Heart right ventricle (tissue), 16 donors: ENCODE measurements at regions not wholly inside any gene's neighbourhood (a gene's known extent, or its start where the extent isn't known, plus 50 kb on each side); places are given as distances from the start of the nearest gene placed in this dataset.
A peak's percentile ranks its signal among the peaks of the same experiment; 100 is the strongest.

Experiments used
- ATAC-seq, 8 donors: fragments of 200-7000 bp; cut with Tn5 transposase; one replicate each; pipeline ENCODE4 v1.9.1; 2020; ENCODE audit warnings: mild to moderate bottlenecking in 8 of 8, moderate library complexity in 8 of 8, moderate number of reproducible peaks in 1 of 8
- DNase-seq, 2 donors: peaks; one replicate each; pipeline ENCODE4 v3.0.0-alpha.2; 2020
- H3K27ac ChIP-seq, 10 donors: fragments of 200-600 bp; sonication (generic) in 2 of 10; one replicate each; pipeline versions ENCODE4 v1.5.0 to v1.8.0; 2020 to 2022; ENCODE audit warnings: mild to moderate bottlenecking in 3 of 10
- H3K27me3 ChIP-seq, 7 donors: fragments of 200-600 bp; one replicate each; pipeline ENCODE4 v1.8.0; 2021 to 2022; ENCODE audit warnings: mild to moderate bottlenecking in 2 of 7
- H3K36me3 ChIP-seq, 9 donors: fragments of 200-600 bp; sonication (generic) in 1 of 9; one replicate each; pipeline versions ENCODE4 v1.5.0 to v1.8.0; 2020 to 2022; ENCODE audit warnings: mild to moderate bottlenecking in 2 of 9
- H3K4me1 ChIP-seq, 9 donors: fragments of 200-600 bp; sonication (generic) in 1 of 9; one replicate each; pipeline versions ENCODE4 v1.5.0 to v1.8.0; 2020 to 2022; ENCODE audit warnings: mild to moderate bottlenecking in 4 of 9
- H3K4me3 ChIP-seq, 10 donors: fragments of 200-600 bp; sonication (generic) in 2 of 10; one replicate each; pipeline versions ENCODE4 v1.5.0 to v1.8.0; 2020 to 2022; ENCODE audit warnings: mild to moderate bottlenecking in 7 of 10, moderate library complexity in 2 of 10
- H3K9me3 ChIP-seq, 11 donors: fragments of 200-600 bp in 10 of 11; sonication (generic) in 2 of 11; one replicate each; pipeline versions ENCODE4 v1.5.0 to v1.8.0; 2013 to 2022; ENCODE audit warnings: mild to moderate bottlenecking in 2 of 11, control low read depth in 1 of 11, moderate library complexity in 1 of 11
- WGBS, 2 donors: extraction: QIAGEN DNeasy Blood & Tissue Kit; methylation state at CpG; one replicate each; pipeline ENCODE4 v1.1.7; 2013; ENCODE audit warnings: inconsistent platforms in 1 of 2; 5-methylcytosine and 5-hydroxymethylcytosine counted together
- intact Hi-C, 10 donors: fragments of 100-400 bp; cut with DNase I; formaldehyde crosslinking; loops; one replicate each; pipeline versions ENCODE4 v1.11.1 to v1.14.2; 2022
- TF ChIP-seq, protein P1 (sequence below), 9 donors: fragments of 200-600 bp; sonication (generic) in 2 of 9; IDR thresholded peaks; one replicate each; pipeline versions ENCODE4 v1.5.0 to v1.8.0; 2021 to 2022; ENCODE audit warnings: antibody characterized with exemption in 9 of 9, mild to moderate bottlenecking in 5 of 9, moderate library complexity in 1 of 9
- donor health status: Arrhythmogenic right ventricular cardiomyopathy.
- donor health status: ischemic (EF 13 %, LVEDD 7.1; RV severe dilation, severe dysfunction).
- donor health status: healthy with polysubstance abuse.
- donor health status: DM: no; HTN: yes; CAD: no.
- donor health status: DM: no; HTN: no; CAD: no.
- donor health status: ischemic (EF 25% LVEDD 6.9; RV normal size, moderate dysfunction).
- donor health status: ischemic (EF 25% LVEDD 5.7; RV mildly dilated, moderate dysfunction).
- donor health status: healthy.
- donor health status: DM: yes; HTN: yes; CAD: no.
- donor health status: Ischemic cardiomyopathy.
- donor health status: ischemic (EF 35%, LVEDD 5.7; RV mildly dilated, moderate dysfunction).
- donor health status: nonischemic (EF 11% LVEDD 7.7; RV severe dilation, severe dysfunction).
- donor health status: DM: yes; HTN: yes; CAD: no.
- donor health status: PGD.
- donor health status: ischemic (EF 29% LVEDD 5.4; RV normal size, mild dysfunction).
- donor health status: nonischemic (EF 23%, LVEDD 6.1; RV moderate dilation, normal function).

DNA sequence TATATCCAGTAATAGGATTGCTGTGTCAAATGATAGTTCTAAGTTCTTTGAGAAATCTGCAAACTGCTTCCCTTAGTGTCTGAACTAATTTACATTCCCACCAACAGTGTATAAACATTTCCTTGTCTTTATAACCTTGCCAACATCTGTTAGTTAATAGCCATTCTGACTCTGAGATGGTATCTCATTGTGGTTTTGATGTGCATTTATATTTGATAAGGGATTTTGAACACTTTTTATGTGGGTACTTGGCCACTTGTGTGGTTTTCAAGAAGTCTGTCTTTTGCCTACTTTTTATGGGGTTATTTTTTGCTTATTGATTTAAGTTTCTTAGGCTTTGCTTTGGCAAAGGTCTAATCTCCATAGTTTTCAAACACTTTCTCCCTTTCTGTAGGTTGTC, 189.9 kb upstream of the CXCL13 start:
- Histone ChIP-seq H3K27me3 (peaks cover 0 to 8% (median 0%) of the 10 kb centered on the region in 7 donors), H3K27ac (no peak overlapping the region), H3K4me3 (no peak overlapping the region), H3K36me3 (no peaks in the 10 kb centered on the region), H3K9me3 (no peaks in the 10 kb centered on the region), H3K4me1 (no peaks in the 10 kb centered on the region)
- DNase-seq (no peak), ATAC-seq (no peak)
- TF ChIP-seq, protein P1, sequence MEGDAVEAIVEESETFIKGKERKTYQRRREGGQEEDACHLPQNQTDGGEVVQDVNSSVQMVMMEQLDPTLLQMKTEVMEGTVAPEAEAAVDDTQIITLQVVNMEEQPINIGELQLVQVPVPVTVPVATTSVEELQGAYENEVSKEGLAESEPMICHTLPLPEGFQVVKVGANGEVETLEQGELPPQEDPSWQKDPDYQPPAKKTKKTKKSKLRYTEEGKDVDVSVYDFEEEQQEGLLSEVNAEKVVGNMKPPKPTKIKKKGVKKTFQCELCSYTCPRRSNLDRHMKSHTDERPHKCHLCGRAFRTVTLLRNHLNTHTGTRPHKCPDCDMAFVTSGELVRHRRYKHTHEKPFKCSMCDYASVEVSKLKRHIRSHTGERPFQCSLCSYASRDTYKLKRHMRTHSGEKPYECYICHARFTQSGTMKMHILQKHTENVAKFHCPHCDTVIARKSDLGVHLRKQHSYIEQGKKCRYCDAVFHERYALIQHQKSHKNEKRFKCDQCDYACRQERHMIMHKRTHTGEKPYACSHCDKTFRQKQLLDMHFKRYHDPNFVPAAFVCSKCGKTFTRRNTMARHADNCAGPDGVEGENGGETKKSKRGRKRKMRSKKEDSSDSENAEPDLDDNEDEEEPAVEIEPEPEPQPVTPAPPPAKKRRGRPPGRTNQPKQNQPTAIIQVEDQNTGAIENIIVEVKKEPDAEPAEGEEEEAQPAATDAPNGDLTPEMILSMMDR (IDR thresholded peaks at IDR 0.05): no peak
- intact Hi-C loops: no loop called here

DNA sequence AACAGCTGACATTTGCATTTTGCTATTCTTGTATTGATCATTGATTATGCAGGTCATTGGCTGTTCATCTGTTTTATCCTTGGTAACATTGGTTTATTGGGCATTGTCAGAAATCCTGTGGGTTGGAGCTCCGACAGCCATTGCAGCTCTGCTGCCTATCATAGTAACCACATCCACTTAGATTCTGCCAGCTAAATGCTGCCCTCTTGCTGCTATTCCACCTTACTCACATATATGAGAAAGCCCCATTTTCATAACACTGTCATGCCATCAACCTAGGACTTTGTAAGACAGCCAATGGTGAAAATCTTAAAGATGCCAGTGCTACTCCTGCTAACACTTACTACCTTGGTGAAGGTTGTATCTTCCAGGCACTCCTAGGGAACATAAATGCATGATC, 187.3 kb upstream of the CXCL13 start:
- H3K9me3 ChIP-seq: no peaks in the 10 kb centered on the region
- H3K27ac ChIP-seq: no peak overlapping the region
- intact Hi-C loops: no loop called here
- TF ChIP-seq, protein P1 (IDR thresholded peaks at IDR 0.05): peak in 2 of 9 donors; percentile 9 to 15
- H3K4me1 ChIP-seq: no peaks in the 10 kb centered on the region
- 54 to 59% methylated on average over 1 of the region's 1 CpG for WGBS, 2 donors
- ATAC-seq (no peak), DNase-seq (no peak)
- H3K27me3 ChIP-seq: no peaks in the 10 kb centered on the region
- H3K36me3 ChIP-seq: no peaks in the 10 kb centered on the region
- no peak overlapping the region for H3K4me3 ChIP-seq

DNA sequence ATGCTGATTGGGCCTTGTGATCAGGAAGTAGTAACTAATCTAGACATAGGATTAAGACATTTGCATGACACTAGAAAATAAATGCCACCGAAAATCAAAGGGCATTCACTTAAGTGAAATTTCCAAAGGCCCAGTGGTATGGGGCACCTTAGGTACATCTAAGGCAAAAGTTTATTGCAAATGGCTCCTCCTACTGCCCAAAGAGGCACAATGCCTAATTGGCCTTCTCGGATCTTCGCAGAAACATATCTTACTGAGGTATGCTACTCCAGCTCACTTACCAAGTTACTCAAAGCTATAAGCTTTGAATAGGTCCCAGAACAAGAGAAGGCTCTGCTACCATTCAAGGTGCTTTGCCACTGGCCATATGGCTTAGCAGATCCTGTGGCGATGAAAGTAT, 174.8 kb upstream of the CXCL13 start:
- TF ChIP-seq, protein P1 (IDR thresholded peaks at IDR 0.05): no peak
- 87 to 88% methylated on average over 4 of the region's 4 CpGs for WGBS, 2 donors

DNA sequence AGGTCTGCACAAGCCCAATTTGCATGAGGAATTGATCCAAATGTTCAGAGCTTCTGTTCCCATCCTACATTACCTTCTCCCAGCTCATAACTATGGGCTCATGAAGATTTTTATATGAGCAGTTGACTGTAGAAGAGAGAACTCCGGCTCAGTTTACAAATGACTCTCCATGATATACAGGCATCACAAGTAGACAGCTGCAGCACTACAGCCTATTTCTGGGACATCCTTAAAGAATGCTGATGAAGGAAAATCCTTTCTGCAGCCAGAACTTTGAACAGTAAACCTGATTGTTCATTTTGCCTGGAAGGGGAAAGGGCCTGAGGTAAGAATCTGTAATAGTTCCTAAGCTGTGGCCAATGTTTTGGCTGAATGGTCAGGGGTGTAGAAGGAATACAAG, 174.1 kb upstream of the CXCL13 start:
- WGBS, 2 donors: 93 to 98% methylated on average over 1 of the region's 1 CpG
- Histone ChIP-seq H3K27me3 (no peaks in the 10 kb centered on the region), H3K4me1 (peaks cover 0 to 23% (median 9%) of the 10 kb centered on the region in 9 donors), H3K9me3 (no peaks in the 10 kb centered on the region), H3K36me3 (no peaks in the 10 kb centered on the region), H3K4me3 (no peak overlapping the region), H3K27ac (no peak overlapping the region)
- DNase-seq: no peak
- TF ChIP-seq, protein P1 (IDR thresholded peaks at IDR 0.05): no peak
- intact Hi-C loops: loop anchor here in 4 of 10 donors (5.0 kb wide), 3 partner anchors 44 to 806 kb away; no protein-coding TSS in a partner anchor
- no peak for ATAC-seq

More for the DNA sequence above, 174.8 kb upstream of the CXCL13 start:
- DNase-seq (no peak), ATAC-seq (no peak)
- no peak overlapping the region for H3K27ac ChIP-seq
- peaks cover 0 to 23% (median 9%) of the 10 kb centered on the region in 9 donors for H3K4me1 ChIP-seq
- intact Hi-C loops: loop anchor here in 4 of 10 donors (5.0 kb wide), 3 partner anchors 44 to 806 kb away; no protein-coding TSS in a partner anchor
- H3K36me3 ChIP-seq: no peaks in the 10 kb centered on the region
- no peak overlapping the region for H3K4me3 ChIP-seq
- no peaks in the 10 kb centered on the region for H3K27me3 ChIP-seq
- no peaks in the 10 kb centered on the region for H3K9me3 ChIP-seq
